Activated CD4-positive, alpha-beta T cell treated with anti-CD3 and anti-CD28 coated beads, Interleukin-2, Interleukin-4, amounts not matched to agents 100 ng/mL and 50 ng/mL, durations not matched to agents 16 hours and 8 hours (primary cell): ENCODE measurements at regions not wholly inside any gene's neighbourhood (a gene's known extent, or its start where the extent isn't known, plus 50 kb on each side); places are given as distances from the start of the nearest gene placed in this dataset.

Experiments
- DNase-seq: peaks from one replicate; pipeline ENCODE4 v3.0.0-alpha.2; 2020; ENCODE audit warnings: low spot score

- no peak for DNase-seq
Observed at GRCh38 chr4:32243926-32244325, 1523.8 kb downstream of the PCDH7 start.

GRCh38 chr4:32249040-32249439, 1528.9 kb downstream of the PCDH7 start:
- no peak for DNase-seq

- no peak for DNase-seq
Observed at GRCh38 chr4:32251126-32251525, 1531.0 kb downstream of the PCDH7 start.

- no peak for DNase-seq
Observed at GRCh38 chr4:32251926-32252325, 1531.8 kb downstream of the PCDH7 start.

GRCh38 chr4:32254216-32254615, 1534.0 kb downstream of the PCDH7 start:
- DNase-seq = no peak

GRCh38 chr4:32258986-32259385, 1538.8 kb downstream of the PCDH7 start:
- DNase-seq = no peak

- no peak for DNase-seq
Observed at GRCh38 chr4:32261196-32261595, 1541.0 kb downstream of the PCDH7 start.

- no peak for DNase-seq
Observed at GRCh38 chr4:32268863-32269262, 1548.7 kb downstream of the PCDH7 start.

- no peak for DNase-seq
Observed at GRCh38 chr4:32290102-32290501, 1569.9 kb downstream of the PCDH7 start.

- no peak for DNase-seq
Observed at GRCh38 chr4:32318926-32319325, 1598.8 kb downstream of the PCDH7 start.

- no peak for DNase-seq
Observed at GRCh38 chr4:32321421-32321820, 1601.3 kb downstream of the PCDH7 start.

- DNase-seq = no peak
Observed at GRCh38 chr4:32334759-32335158, 1614.6 kb downstream of the PCDH7 start.

GRCh38 chr4:32337403-32337802, 1617.2 kb downstream of the PCDH7 start:
- no peak for DNase-seq

- no peak for DNase-seq
Observed at GRCh38 chr4:32340591-32340990, 1620.4 kb downstream of the PCDH7 start.

GRCh38 chr4:32341342-32341741, 1621.2 kb downstream of the PCDH7 start:
- DNase-seq = no peak

- no peak for DNase-seq
Observed at GRCh38 chr4:32342054-32342453, 1621.9 kb downstream of the PCDH7 start.

- no peak for DNase-seq
Observed at GRCh38 chr4:32349026-32349425, 1628.9 kb downstream of the PCDH7 start.

GRCh38 chr4:32374206-32374605, 1654.0 kb downstream of the PCDH7 start:
- no peak for DNase-seq

- no peak for DNase-seq
Observed at GRCh38 chr4:32393806-32394205, 1673.6 kb downstream of the PCDH7 start.

- DNase-seq = no peak
Observed at GRCh38 chr4:32394255-32394654, 1674.1 kb downstream of the PCDH7 start.

- no peak for DNase-seq
Observed at GRCh38 chr4:32396507-32397070, 1676.4 kb downstream of the PCDH7 start.

- DNase-seq = no peak
Observed at GRCh38 chr4:32400870-32401269, 1680.7 kb downstream of the PCDH7 start.

- DNase-seq = no peak
Observed at GRCh38 chr4:32417113-32417704, 1697.0 kb downstream of the PCDH7 start.

GRCh38 chr4:32423267-32423666, 1703.1 kb downstream of the PCDH7 start:
- no peak for DNase-seq
